ENCODE measurements at regions not wholly inside any gene's neighbourhood (a gene's known extent, or its start where the extent isn't known, plus 50 kb on each side); places are given as distances from the start of the nearest gene placed in this dataset.
"Not testable (repeated sequence)": the region's sequence is repeated elsewhere in the genome, so short reads cannot be mapped to it uniquely, and the experiment has no call there.

GRCh38 chr16:33988012-33988411 lies 528.6 kb downstream of the TP53TG3F start:
- TF ChIP-seq CTCF, POLR2A (IDR thresholded peaks at IDR 0.05): not testable (repeated sequence)
